OCI-LY1 (cell line): ENCODE measurements at regions not wholly inside any gene's neighbourhood (a gene's known extent, or its start where the extent isn't known, plus 50 kb on each side); places are given as distances from the start of the nearest gene placed in this dataset.

Experiments
- EZH2 ChIP-seq: fragments of 200-600 bp; sonication (generic), shearing (Covaris generic); IDR thresholded peaks from 2 replicates; pipeline ENCODE4 v1.8.0; 2017; ENCODE audit warnings: borderline replicate concordance, mixed run types, mild to moderate bottlenecking, antibody characterized with exemption, low read length, moderate library complexity, mixed read lengths
- TF ChIP-seq, protein P1 (sequence below): fragments of 200-600 bp; sonication (generic), shearing (Covaris generic); IDR thresholded peaks from 2 replicates; pipeline ENCODE4 v1.5.1; 2017; ENCODE audit warnings: mild to moderate bottlenecking, antibody characterized with exemption, low read length, moderate library complexity, mixed read lengths

DNA sequence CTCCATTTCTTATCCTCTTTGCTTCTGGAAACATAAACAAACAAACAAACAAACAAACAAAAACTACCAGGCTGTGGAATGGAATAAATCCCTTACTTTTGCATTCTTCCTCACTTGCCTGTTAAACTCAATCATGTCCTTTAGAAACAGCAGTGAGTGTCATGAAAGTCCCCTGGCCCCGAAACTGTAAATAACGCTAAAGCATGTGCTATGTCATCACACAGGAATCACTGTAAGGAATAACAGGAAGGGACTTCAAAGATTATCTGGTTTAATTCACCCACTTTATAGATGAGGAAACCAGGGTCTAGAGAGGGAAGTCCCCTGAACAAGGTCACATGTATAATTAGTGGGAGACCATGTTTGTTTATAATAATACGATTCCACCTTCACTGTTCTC lies 159.4 kb upstream of the MEOX2 start:
- TF ChIP-seq, protein P1, sequence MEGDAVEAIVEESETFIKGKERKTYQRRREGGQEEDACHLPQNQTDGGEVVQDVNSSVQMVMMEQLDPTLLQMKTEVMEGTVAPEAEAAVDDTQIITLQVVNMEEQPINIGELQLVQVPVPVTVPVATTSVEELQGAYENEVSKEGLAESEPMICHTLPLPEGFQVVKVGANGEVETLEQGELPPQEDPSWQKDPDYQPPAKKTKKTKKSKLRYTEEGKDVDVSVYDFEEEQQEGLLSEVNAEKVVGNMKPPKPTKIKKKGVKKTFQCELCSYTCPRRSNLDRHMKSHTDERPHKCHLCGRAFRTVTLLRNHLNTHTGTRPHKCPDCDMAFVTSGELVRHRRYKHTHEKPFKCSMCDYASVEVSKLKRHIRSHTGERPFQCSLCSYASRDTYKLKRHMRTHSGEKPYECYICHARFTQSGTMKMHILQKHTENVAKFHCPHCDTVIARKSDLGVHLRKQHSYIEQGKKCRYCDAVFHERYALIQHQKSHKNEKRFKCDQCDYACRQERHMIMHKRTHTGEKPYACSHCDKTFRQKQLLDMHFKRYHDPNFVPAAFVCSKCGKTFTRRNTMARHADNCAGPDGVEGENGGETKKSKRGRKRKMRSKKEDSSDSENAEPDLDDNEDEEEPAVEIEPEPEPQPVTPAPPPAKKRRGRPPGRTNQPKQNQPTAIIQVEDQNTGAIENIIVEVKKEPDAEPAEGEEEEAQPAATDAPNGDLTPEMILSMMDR = no peak
- no peak for TF ChIP-seq EZH2
